Transverse colon (tissue), 4 donors: ENCODE measurements at regions not wholly inside any gene's neighbourhood (a gene's known extent, or its start where the extent isn't known, plus 50 kb on each side); places are given as distances from the start of the nearest gene placed in this dataset.

ENCODE experiments used
- DNase-seq: peaks from one replicate; pipeline ENCODE4 v3.0.0-alpha.2; 2019
- H3K27ac ChIP-seq, 4 donors: fragments of 200-600 bp; sonication (generic); 2 replicates each; pipeline ENCODE4 v1.5.1; 2016 to 2018; ENCODE audit warnings: inconsistent platforms in 4 of 4
- H3K27me3 ChIP-seq: fragments of 200-600 bp; sonication (generic); 2 replicates; pipeline ENCODE4 v1.5.1; 2017; ENCODE audit warnings: inconsistent platforms
- H3K36me3 ChIP-seq, 4 donors: fragments of 200-600 bp; sonication (generic); 2 replicates each; pipeline ENCODE4 v1.5.1; 2017 to 2019; ENCODE audit warnings: inconsistent platforms in 4 of 4
- H3K4me1 ChIP-seq, 4 donors: fragments of 200-600 bp; sonication (generic); 2 replicates each; pipeline ENCODE4 v1.5.1; 2017 to 2020; ENCODE audit warnings: inconsistent platforms in 4 of 4
- H3K4me3 ChIP-seq, 4 donors: fragments of 200-600 bp; sonication (generic); 1 replicate in 1 of 4; 2 replicates in 3 of 4; pipeline versions ENCODE4 v1.5.1 to v1.6.1; 2017 to 2019; ENCODE audit warnings: inconsistent platforms in 4 of 4
- H3K9me3 ChIP-seq, 2 donors: fragments of 200-600 bp; sonication (generic); 2 replicates each; pipeline ENCODE4 v1.5.1; 2017 to 2019; ENCODE audit warnings: inconsistent platforms in 2 of 2
- CTCF ChIP-seq, 5 experiments: fragments of 200-600 bp in 3 of 5; fragments of 450-650 bp in 2 of 5; sonication (generic) in 3 of 5; IDR thresholded peaks; 1 replicate in 2 of 5; 2 replicates in 3 of 5; pipeline ENCODE4 v1.5.1; 2016 to 2017; ENCODE audit warnings: antibody characterized with exemption in 5 of 5, inconsistent platforms in 3 of 5, mild to moderate bottlenecking in 2 of 5, moderate library complexity in 1 of 5
- EP300 ChIP-seq: sonication (generic); formaldehyde crosslinking; IDR thresholded peaks from one replicate; pipeline ENCODE4 v1.6.1; 2017; ENCODE audit warnings: antibody characterized with exemption, low read depth
- POLR2A ChIP-seq: fragments of 450-650 bp; IDR thresholded peaks from one replicate; pipeline ENCODE4 v1.6.1; 2016; ENCODE audit warnings: antibody characterized with exemption, mild to moderate bottlenecking, moderate library complexity
- POLR2AphosphoS5 ChIP-seq, 3 donors: sonication (generic); formaldehyde crosslinking; IDR thresholded peaks; one replicate each; pipeline ENCODE4 v1.6.1; 2016; ENCODE audit warnings: antibody characterized with exemption in 3 of 3
- WGBS, 2 donors: methylation state at CpG; one replicate each; pipeline ENCODE4 v1.1.5; 2018; ENCODE audit warnings: low coverage in 1 of 2; 5-methylcytosine and 5-hydroxymethylcytosine counted together
- in situ Hi-C, 4 donors: fragments of 200-750 bp; cut with MboI; loops; one replicate each; pipeline versions ENCODE4 v1.15.0 to v1.15.1; 2017; ENCODE audit warnings: low sequenced_read_pairs in 3 of 4, low pct_ligation_motif_present in 1 of 4, low pct_unique_long_range_greater_than_20kb in 1 of 4
- intact Hi-C: fragments of 100-400 bp; cut with DNase I; formaldehyde crosslinking; loops from one replicate; pipeline ENCODE4 v1.15.1; 2023; ENCODE audit warnings: low total_unique reads

DNA sequence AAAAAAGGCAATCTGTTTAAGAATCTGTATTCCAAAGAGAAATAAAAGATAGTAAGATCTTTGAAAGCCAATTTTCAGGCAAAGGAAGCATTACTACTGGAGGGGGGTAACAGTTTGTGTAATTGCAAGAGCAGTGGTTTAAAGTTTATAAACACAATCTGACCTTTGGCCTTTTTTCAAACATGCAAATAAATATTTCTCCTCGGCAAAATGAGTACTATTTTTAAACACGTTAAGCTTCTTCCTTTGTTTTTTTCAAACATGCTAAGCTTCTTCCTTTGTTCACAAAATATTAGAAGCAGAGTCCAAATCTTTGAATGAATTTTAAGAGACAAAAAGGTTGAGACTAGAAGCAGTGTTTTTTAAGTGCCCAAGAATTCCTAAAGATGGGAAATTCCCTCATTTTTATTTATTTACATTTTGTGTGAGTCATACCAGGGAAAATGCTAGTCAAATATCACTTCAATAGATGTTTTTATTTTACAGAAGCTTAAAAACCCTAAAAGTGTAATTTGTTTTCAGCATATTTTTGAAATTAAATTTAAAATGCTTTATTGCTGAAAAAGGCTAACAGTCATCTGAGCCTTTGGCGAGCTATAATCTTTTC, 229.3 kb downstream of the GPR37 start:
- Histone ChIP-seq H3K4me3 (no peak overlapping the region), H3K27ac (no peak overlapping the region), H3K4me1 (no peaks in the 10 kb centered on the region), H3K36me3 (no peaks in the 10 kb centered on the region), H3K9me3 (no peaks in the 10 kb centered on the region), H3K27me3 (no peaks in the 10 kb centered on the region)
- 24% methylated on average over 3 of the region's 3 CpGs for WGBS, 2 donors
- TF ChIP-seq POLR2A = no peak
- no peak for TF ChIP-seq POLR2AphosphoS5 (IDR thresholded peaks at IDR 0.05)
- in situ Hi-C loops = no loop called here
- DNase-seq = no peak
- intact Hi-C loops = no loop called here

DNA sequence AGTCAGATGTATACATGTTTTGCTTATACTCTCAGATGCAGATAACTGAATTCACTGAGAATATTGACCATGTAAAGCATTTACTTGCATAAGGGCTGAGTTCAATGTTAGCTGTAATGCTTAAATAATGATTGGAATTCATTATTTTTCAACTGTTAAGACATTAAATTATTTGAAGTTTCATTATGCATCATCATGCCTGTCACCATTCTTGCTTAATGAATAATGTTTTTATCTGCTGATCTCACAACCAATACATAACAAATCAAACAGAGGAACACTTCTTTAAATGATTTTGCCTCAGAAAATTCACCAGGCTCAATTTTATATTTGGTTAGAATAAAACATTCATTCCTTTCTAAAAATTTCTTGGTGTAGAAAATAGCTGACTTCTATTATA, 233.4 kb downstream of the GPR37 start:
- H3K27me3 ChIP-seq = no peaks in the 10 kb centered on the region
- no peaks in the 10 kb centered on the region for H3K4me1 ChIP-seq
- H3K27ac ChIP-seq = no peak overlapping the region
- intact Hi-C loops = no loop called here
- no peaks in the 10 kb centered on the region for H3K9me3 ChIP-seq
- in situ Hi-C loops = no loop called here
- H3K36me3 ChIP-seq = no peaks in the 10 kb centered on the region
- no peak overlapping the region for H3K4me3 ChIP-seq
- no peak for DNase-seq
- TF ChIP-seq CTCF (IDR thresholded peaks at IDR 0.05) (no peak), POLR2A (no peak), EP300 (no peak)

GRCh38 chr7:124516911-124517310, 248.7 kb downstream of the GPR37 start:
- H3K36me3 ChIP-seq = no peaks in the 10 kb centered on the region
- no peak for TF ChIP-seq CTCF (IDR thresholded peaks at IDR 0.05)
- TF ChIP-seq EP300 = no peak
- no peak for TF ChIP-seq POLR2AphosphoS5 (IDR thresholded peaks at IDR 0.05)
- TF ChIP-seq POLR2A = no peak
- H3K4me3 ChIP-seq = no peak overlapping the region
- no peaks in the 10 kb centered on the region for H3K27me3 ChIP-seq
- intact Hi-C loops = no loop called here
- no peaks in the 10 kb centered on the region for H3K9me3 ChIP-seq
- in situ Hi-C loops = no loop called here
- no peaks in the 10 kb centered on the region for H3K4me1 ChIP-seq
- H3K27ac ChIP-seq = no peak overlapping the region
- no peak for DNase-seq

- intact Hi-C loops = no loop called here
- Histone ChIP-seq H3K36me3 (no peaks in the 10 kb centered on the region), H3K27ac (no peak overlapping the region), H3K27me3 (no peaks in the 10 kb centered on the region), H3K9me3 (no peaks in the 10 kb centered on the region), H3K4me3 (no peak overlapping the region), H3K4me1 (no peaks in the 10 kb centered on the region)
- 59 to 89% methylated on average over 3 to 4 of the region's 4 CpGs for WGBS, 2 donors
- in situ Hi-C loops = no loop called here
- no peak for TF ChIP-seq POLR2AphosphoS5 (IDR thresholded peaks at IDR 0.05)
- TF ChIP-seq POLR2A = no peak
- TF ChIP-seq EP300 = no peak
- no peak for TF ChIP-seq CTCF (IDR thresholded peaks at IDR 0.05)
- DNase-seq = no peak
These were observed 250.3 kb downstream of the GPR37 start for GRCh38 chr7:124515106-124515830.

GRCh38 chr7:124514471-124514870, 251.1 kb downstream of the GPR37 start:
- intact Hi-C loops (no loop called here), in situ Hi-C loops (no loop called here)
- 47 to 70% methylated on average over 2 of the region's 2 CpGs for WGBS, 2 donors
- no peak overlapping the region for H3K27ac ChIP-seq
- H3K36me3 ChIP-seq = no peaks in the 10 kb centered on the region
- no peaks in the 10 kb centered on the region for H3K4me1 ChIP-seq
- H3K9me3 ChIP-seq = no peaks in the 10 kb centered on the region
- TF ChIP-seq CTCF (IDR thresholded peaks at IDR 0.05) (no peak), EP300 (no peak), POLR2A (no peak), POLR2AphosphoS5 (IDR thresholded peaks at IDR 0.05) (no peak)
- no peak for DNase-seq
- H3K27me3 ChIP-seq = no peaks in the 10 kb centered on the region
- no peak overlapping the region for H3K4me3 ChIP-seq
